HCT116 (cell line): ENCODE measurements at regions not wholly inside any gene's neighbourhood (a gene's known extent, or its start where the extent isn't known, plus 50 kb on each side); places are given as distances from the start of the nearest gene placed in this dataset.

ENCODE experiments used
- ATAC-seq: fragments of 200-7000 bp; cut with Tn5 transposase; 2 replicates; pipeline ENCODE4 v1.9.1; 2020; ENCODE audit warnings: mild to moderate bottlenecking, moderate library complexity
- BruUV-seq: library from RNA; stranded (reverse); fragments of 400-500 nt; replicated peaks from 2 replicates; lab custom pipeline; 2021; lab: Mats Ljungman, UMichigan
- CTCF ChIA-PET: fragments of 300-600 bp; sonication (Branson Sonifier 250); formaldehyde crosslinking; loops from one replicate; lab custom pipeline; 2021; ENCODE audit warnings: antibody characterized with exemption; lab: Charles Lee
- POLR2A ChIA-PET: fragments of 300-600, 350-600 bp; sonication (Branson Sonifier 250); formaldehyde crosslinking; loops from one replicate; lab custom pipeline; 2021; ENCODE audit warnings: antibody characterized with exemption; lab: Charles Lee
- RAD21 ChIA-PET, 2 experiments: fragments of 300-600 bp; sonication (Branson Sonifier 250); formaldehyde crosslinking; loops; one replicate each; lab custom pipeline; 2023; ENCODE audit warnings: low total read pairs in 2 of 2; ENCODE audit not compliant: uncharacterized antibody in 2 of 2, unreplicated experiment in 2 of 2, low non-redundant PET in 1 of 2; lab: Charles Lee
- DNase-seq: peaks from one replicate; pipeline ENCODE4 v3.0.0-alpha.2; 2010; ENCODE audit warnings: low read depth, low spot score
- H2AFZ ChIP-seq: fragments of 200-600 bp; shearing (Covaris generic), sonication (generic); 2 replicates; pipeline ENCODE4 v1.6.1; 2017; ENCODE audit warnings: low read depth, mixed run types, mixed read lengths, antibody characterized with exemption, low read length; ENCODE audit not compliant: poor library complexity, severe bottlenecking
- H3K27ac ChIP-seq: 2 replicates; pipeline ENCODE4 v1.5.1; 2012; ENCODE audit warnings: low read depth, low read length
- H3K27me3 ChIP-seq: fragments of 200-600 bp; sonication (generic); 2 replicates; pipeline ENCODE4 v1.6.1; 2016; ENCODE audit warnings: mixed run types, low read length, mixed read lengths; ENCODE audit not compliant: insufficient read depth
- H3K36me3 ChIP-seq, 2 experiments: fragments of 200-500 bp in 1 of 2; fragments of 200-600 bp in 1 of 2; sonication (Bioruptor generic) in 1 of 2; sonication (generic) in 1 of 2; 2 replicates each; pipeline versions ENCODE4 v1.5.1 to v1.6.1; 2014 to 2016; ENCODE audit warnings: low read length in 2 of 2, inconsistent platforms in 1 of 2, mixed read lengths in 1 of 2, mixed run types in 1 of 2; ENCODE audit not compliant: insufficient read depth in 2 of 2, control insufficient read depth in 1 of 2
- H3K4me1 ChIP-seq, 2 experiments: fragments of 200-600 bp in 1 of 2; sonication (generic) in 1 of 2; 2 replicates each; pipeline versions ENCODE4 v1.5.1 to v1.6.1; 2012 to 2017; ENCODE audit warnings: low read length in 2 of 2, inconsistent platforms in 1 of 2, mild to moderate bottlenecking in 1 of 2, mixed read lengths in 1 of 2, mixed run types in 1 of 2, moderate library complexity in 1 of 2; ENCODE audit not compliant: insufficient read depth in 2 of 2, control insufficient read depth in 1 of 2
- H3K4me2 ChIP-seq: fragments of 200-600 bp; sonication (generic); 2 replicates; pipeline ENCODE4 v1.6.1; 2017; ENCODE audit warnings: mixed run types, low read length, mixed read lengths
- H3K4me3 ChIP-seq, 2 experiments: fragments of 200-600 bp in 1 of 2; sonication (generic) in 1 of 2; replicated peaks in 1 of 2; 2 replicates each; pipeline ENCODE4 v1.5.1; 2011 to 2016; ENCODE audit warnings: low read length in 2 of 2, control low read depth in 1 of 2, low read depth in 1 of 2, mild to moderate bottlenecking in 1 of 2, mixed read lengths in 1 of 2, mixed run types in 1 of 2
- H3K79me2 ChIP-seq: fragments of 200-600 bp; sonication (generic); 2 replicates; pipeline ENCODE4 v1.6.1; 2017; ENCODE audit warnings: mild to moderate bottlenecking, mixed run types, low read length, moderate library complexity, mixed read lengths; ENCODE audit not compliant: insufficient read depth
- H3K9ac ChIP-seq: fragments of 200-600 bp; sonication (generic); 2 replicates; pipeline ENCODE4 v1.6.1; 2016; ENCODE audit warnings: low read length, mixed read lengths
- H3K9me2 ChIP-seq: fragments of 200-600 bp; sonication (generic), shearing (Covaris generic); 2 replicates; pipeline ENCODE4 v1.6.1; 2017; ENCODE audit warnings: mixed run types, mild to moderate bottlenecking, moderate library complexity; ENCODE audit not compliant: insufficient read depth
- H3K9me3 ChIP-seq, 2 experiments: fragments of 200-500 bp in 1 of 2; fragments of 200-600 bp in 1 of 2; sonication (Bioruptor generic) in 1 of 2; sonication (generic) in 1 of 2; 2 replicates each; pipeline ENCODE4 v1.6.1; 2014 to 2017; ENCODE audit warnings: low read length in 2 of 2, mixed read lengths in 2 of 2, inconsistent platforms in 1 of 2, low read depth in 1 of 2, mild to moderate bottlenecking in 1 of 2, mixed run types in 1 of 2, moderate library complexity in 1 of 2; ENCODE audit not compliant: control insufficient read depth in 1 of 2, insufficient read depth in 1 of 2
- H4K20me1 ChIP-seq: fragments of 200-600 bp; sonication (generic), shearing (Covaris generic); 2 replicates; pipeline ENCODE4 v1.6.1; 2017; ENCODE audit warnings: mixed run types, mild to moderate bottlenecking, moderate library complexity; ENCODE audit not compliant: insufficient read depth
- CBX3 ChIP-seq: IDR thresholded peaks from 2 replicates; pipeline ENCODE4 v1.6.1; 2012; ENCODE audit warnings: low read depth
- EGR1 ChIP-seq: IDR thresholded peaks from 2 replicates; pipeline ENCODE4 v1.6.1; 2012; ENCODE audit warnings: low read depth
- POLR2A ChIP-seq: IDR thresholded peaks from 2 replicates; pipeline ENCODE4 v1.7.0; 2011; ENCODE audit warnings: borderline replicate concordance; ENCODE audit not compliant: insufficient read depth, insufficient read length; ENCODE audit errors: extremely low read depth
- RAD21 ChIP-seq: IDR thresholded peaks from 2 replicates; pipeline ENCODE4 v1.6.1; 2012; ENCODE audit warnings: low read depth, mild to moderate bottlenecking
- SIN3A ChIP-seq: IDR thresholded peaks from 2 replicates; pipeline ENCODE4 v1.6.1; 2012; ENCODE audit warnings: low read depth
- SRF ChIP-seq: IDR thresholded peaks from 2 replicates; pipeline ENCODE4 v1.6.1; 2012; ENCODE audit warnings: low read depth
- TCF7L2 ChIP-seq: IDR thresholded peaks from 2 replicates; pipeline ENCODE4 v1.7.0; 2011; ENCODE audit warnings: borderline replicate concordance, inconsistent platforms; ENCODE audit not compliant: insufficient read depth, insufficient read length; ENCODE audit errors: extremely low read depth
- ZFX ChIP-seq: fragments of 450-650 bp; IDR thresholded peaks from 2 replicates; pipeline ENCODE4 v1.6.1; 2017
- intact Hi-C: fragments of 100-400 bp; cut with micrococcal nuclease; formaldehyde crosslinking; loops from 2 replicates; pipeline ENCODE4 v1.10.0; 2022
- TF ChIP-seq, protein P1 (sequence below): IDR thresholded peaks from 2 replicates; pipeline ENCODE4 v1.6.1; 2012; ENCODE audit warnings: low read depth

GRCh38 chr4:24473309-24473721 lies 111.0 kb downstream of the DHX15 start:
- Histone ChIP-seq H4K20me1 (no peaks in the 10 kb centered on the region), H3K9me3 (no peaks in the 10 kb centered on the region), H3K4me3 (peak overlapping the region; percentile 38 to 57), H3K36me3 (no peaks in the 10 kb centered on the region), H3K79me2 (no peaks in the 10 kb centered on the region), H3K4me1 (peaks cover 8 to 16% of the 10 kb centered on the region in 2 experiments; a peak in 3 of 4 replicates), H3K27ac (no peak overlapping the region), H3K9me2 (no peaks in the 10 kb centered on the region), H3K27me3 (peaks cover 19% of the 10 kb centered on the region; the same call in 1 of the 2 replicates), H3K9ac (peak overlapping the region; percentile 0; the same call in 1 of the 2 replicates), H2AFZ (peak overlapping the region; percentile 88), H3K4me2 (peak overlapping the region; percentile 86)
- ChIA-PET POLR2A (no interaction called here), RAD21 (interaction anchor here (0.6 kb wide), 2 partner anchors 241 to 323 kb away, joined by 3 read pairs; no protein-coding TSS in a partner anchor), CTCF (interaction anchor here (0.6 to 1.6 kb wide), 7 partner anchors 9 to 507 kb away, joined by 3 to 4 read pairs (median 3); no protein-coding TSS in a partner anchor)
- TF ChIP-seq SIN3A (no peak), POLR2A (no peak), ZFX (no peak), TCF7L2 (no peak), EGR1 (no peak), RAD21 (no peak), SRF (no peak), CBX3 (no peak)
- TF ChIP-seq, protein P1, sequence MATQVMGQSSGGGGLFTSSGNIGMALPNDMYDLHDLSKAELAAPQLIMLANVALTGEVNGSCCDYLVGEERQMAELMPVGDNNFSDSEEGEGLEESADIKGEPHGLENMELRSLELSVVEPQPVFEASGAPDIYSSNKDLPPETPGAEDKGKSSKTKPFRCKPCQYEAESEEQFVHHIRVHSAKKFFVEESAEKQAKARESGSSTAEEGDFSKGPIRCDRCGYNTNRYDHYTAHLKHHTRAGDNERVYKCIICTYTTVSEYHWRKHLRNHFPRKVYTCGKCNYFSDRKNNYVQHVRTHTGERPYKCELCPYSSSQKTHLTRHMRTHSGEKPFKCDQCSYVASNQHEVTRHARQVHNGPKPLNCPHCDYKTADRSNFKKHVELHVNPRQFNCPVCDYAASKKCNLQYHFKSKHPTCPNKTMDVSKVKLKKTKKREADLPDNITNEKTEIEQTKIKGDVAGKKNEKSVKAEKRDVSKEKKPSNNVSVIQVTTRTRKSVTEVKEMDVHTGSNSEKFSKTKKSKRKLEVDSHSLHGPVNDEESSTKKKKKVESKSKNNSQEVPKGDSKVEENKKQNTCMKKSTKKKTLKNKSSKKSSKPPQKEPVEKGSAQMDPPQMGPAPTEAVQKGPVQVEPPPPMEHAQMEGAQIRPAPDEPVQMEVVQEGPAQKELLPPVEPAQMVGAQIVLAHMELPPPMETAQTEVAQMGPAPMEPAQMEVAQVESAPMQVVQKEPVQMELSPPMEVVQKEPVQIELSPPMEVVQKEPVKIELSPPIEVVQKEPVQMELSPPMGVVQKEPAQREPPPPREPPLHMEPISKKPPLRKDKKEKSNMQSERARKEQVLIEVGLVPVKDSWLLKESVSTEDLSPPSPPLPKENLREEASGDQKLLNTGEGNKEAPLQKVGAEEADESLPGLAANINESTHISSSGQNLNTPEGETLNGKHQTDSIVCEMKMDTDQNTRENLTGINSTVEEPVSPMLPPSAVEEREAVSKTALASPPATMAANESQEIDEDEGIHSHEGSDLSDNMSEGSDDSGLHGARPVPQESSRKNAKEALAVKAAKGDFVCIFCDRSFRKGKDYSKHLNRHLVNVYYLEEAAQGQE: no peak
- intact Hi-C loops: loop anchor here (2.0 kb wide), 1 partner anchor 213 kb away; no protein-coding TSS in a partner anchor
- ATAC-seq: peak; percentile 15
- no peak for DNase-seq
- no TSS peak for BruUV-seq
